Stimulated activated CD8-positive, alpha-beta memory T cell treated with anti-CD3 and anti-CD28 coated beads, Interleukin-15, amount 100 ng/mL, for 1 hour (primary cell): ENCODE measurements at regions not wholly inside any gene's neighbourhood (a gene's known extent, or its start where the extent isn't known, plus 50 kb on each side); places are given as distances from the start of the nearest gene placed in this dataset.
"Not testable (repeated sequence)": the region's sequence is repeated elsewhere in the genome, so short reads cannot be mapped to it uniquely, and the experiment has no call there.

ENCODE experiments used
- DNase-seq: peaks from one replicate; pipeline ENCODE4 v3.0.0-alpha.2; 2020; ENCODE audit warnings: low read depth

GRCh38 chr15:96582473-96582872 is 252.0 kb downstream of the NR2F2 start:
- no peak for DNase-seq

GRCh38 chr15:96583671-96584070 is 253.2 kb downstream of the NR2F2 start:
- DNase-seq = no peak

- no peak for DNase-seq
These were observed 255.2 kb downstream of the NR2F2 start for GRCh38 chr15:96585484-96586386.

- no peak for DNase-seq
These were observed 256.4 kb downstream of the NR2F2 start for GRCh38 chr15:96586901-96587300.

GRCh38 chr15:96589864-96590263 is 259.4 kb downstream of the NR2F2 start:
- no peak for DNase-seq

- no peak for DNase-seq
These were observed 263.2 kb downstream of the NR2F2 start for GRCh38 chr15:96593735-96594134.

- no peak for DNase-seq
These were observed 265.5 kb downstream of the NR2F2 start for GRCh38 chr15:96595951-96596350.

GRCh38 chr15:96598514-96598913 is 268.0 kb downstream of the NR2F2 start:
- DNase-seq = no peak

- DNase-seq = no peak
These were observed 268.8 kb downstream of the NR2F2 start for GRCh38 chr15:96599268-96599667.

GRCh38 chr15:96600350-96600749 is 269.9 kb downstream of the NR2F2 start:
- no peak for DNase-seq

GRCh38 chr15:96606617-96607016 is 276.1 kb downstream of the NR2F2 start:
- DNase-seq = no peak

GRCh38 chr15:96610757-96611156 is 280.3 kb downstream of the NR2F2 start:
- no peak for DNase-seq

GRCh38 chr15:96612917-96613316 is 282.4 kb downstream of the NR2F2 start:
- no peak for DNase-seq

- DNase-seq = no peak
These were observed 288.7 kb downstream of the NR2F2 start for GRCh38 chr15:96619174-96619573.

- no peak for DNase-seq
These were observed 292.2 kb downstream of the NR2F2 start for GRCh38 chr15:96622714-96623113.

GRCh38 chr15:96625256-96625655 is 294.8 kb downstream of the NR2F2 start:
- no peak for DNase-seq

- DNase-seq = no peak
These were observed 296.6 kb downstream of the NR2F2 start for GRCh38 chr15:96627031-96627568.

- DNase-seq = no peak
These were observed 299.0 kb downstream of the NR2F2 start for GRCh38 chr15:96629511-96629910.

GRCh38 chr15:96638793-96639192 is 308.3 kb downstream of the NR2F2 start:
- DNase-seq = no peak

- no peak for DNase-seq
These were observed 315.3 kb downstream of the NR2F2 start for GRCh38 chr15:96645796-96646195.

- no peak for DNase-seq
These were observed 318.4 kb downstream of the NR2F2 start for GRCh38 chr15:96648866-96649265.

GRCh38 chr15:96657096-96657495 is 326.6 kb downstream of the NR2F2 start:
- no peak for DNase-seq

GRCh38 chr15:96666979-96667378 is 336.5 kb downstream of the NR2F2 start:
- DNase-seq = not testable (repeated sequence)

- DNase-seq = no peak
These were observed 339.9 kb downstream of the NR2F2 start for GRCh38 chr15:96670389-96670788.
